B cell (primary cell): ENCODE measurements at regions not wholly inside any gene's neighbourhood (a gene's known extent, or its start where the extent isn't known, plus 50 kb on each side); places are given as distances from the start of the nearest gene placed in this dataset.

ENCODE experiments used
- ATAC-seq: fragments of 200-7000 bp; cut with Tn5 transposase; one replicate; pipeline ENCODE4 v1.10.0; 2021; ENCODE audit warnings: low read depth, mild to moderate bottlenecking, moderate number of reproducible peaks, moderate library complexity
- CTCF ChIA-PET: fragments of 350-600 bp; sonication (Branson Sonifier 250); formaldehyde crosslinking; loops from one replicate; lab custom pipeline; 2021; ENCODE audit warnings: antibody characterized with exemption, inconsistent platforms; lab: Charles Lee
- POLR2A ChIA-PET: fragments of 350-600 bp; sonication (Branson Sonifier 250); formaldehyde crosslinking; loops from one replicate; lab custom pipeline; 2021; ENCODE audit warnings: antibody characterized with exemption; lab: Charles Lee
- DNase-seq: peaks from one replicate; pipeline ENCODE4 v3.0.0; 2013
- H2AFZ ChIP-seq: 2 replicates; pipeline ENCODE4 v1.6.1; 2012; ENCODE audit warnings: mild to moderate bottlenecking, low read depth, low read length; ENCODE audit not compliant: insufficient read depth, poor library complexity, severe bottlenecking
- H3K27ac ChIP-seq, 2 donors: 1 replicate in 1 of 2; 2 replicates in 1 of 2; pipeline ENCODE4 v1.5.1; 2012 to 2013; ENCODE audit warnings: low read length in 2 of 2, mild to moderate bottlenecking in 2 of 2, moderate library complexity in 1 of 2
- H3K27me3 ChIP-seq, 4 experiments: fragments of 200-600 bp in 1 of 4; sonication (generic) in 1 of 4; replicated peaks in 1 of 4; 1 replicate in 2 of 4; 2 replicates in 2 of 4; pipeline versions ENCODE4 v1.6.1 to v1.7.0; 2013 to 2016; ENCODE audit warnings: low read length in 3 of 4, mild to moderate bottlenecking in 2 of 4, mixed read lengths in 1 of 4, moderate library complexity in 1 of 4; ENCODE audit not compliant: insufficient read depth in 4 of 4, control insufficient read depth in 3 of 4; ENCODE audit errors: control extremely low read depth in 1 of 4
- H3K36me3 ChIP-seq, 2 experiments: replicated peaks in 1 of 2; 1 replicate in 1 of 2; 2 replicates in 1 of 2; pipeline versions ENCODE4 v1.6.1 to v1.7.1; 2013; ENCODE audit warnings: low read length in 1 of 2; ENCODE audit not compliant: insufficient read depth in 2 of 2, control insufficient read depth in 1 of 2; ENCODE audit errors: control extremely low read depth in 1 of 2, extremely low read depth in 1 of 2
- H3K4me1 ChIP-seq, 2 donors: fragments of 200-600 bp in 1 of 2; sonication (generic) in 1 of 2; 1 replicate in 1 of 2; 2 replicates in 1 of 2; pipeline versions ENCODE4 v1.5.1 to v1.6.1; 2013 to 2017; ENCODE audit warnings: low read length in 2 of 2; ENCODE audit not compliant: control insufficient read depth in 2 of 2, insufficient read depth in 2 of 2
- H3K4me2 ChIP-seq: replicated peaks from 2 replicates; pipeline ENCODE3; 2012; ENCODE audit warnings: mild to moderate bottlenecking, low read depth, low read length; ENCODE audit not compliant: poor library complexity, severe bottlenecking
- H3K4me3 ChIP-seq, 5 experiments: fragments of 200-600 bp in 1 of 5; sonication (generic) in 1 of 5; 1 replicate in 3 of 5; 2 replicates in 2 of 5; pipeline versions ENCODE4 v1.5.1 to v1.7.0; 2011 to 2016; ENCODE audit warnings: low read length in 4 of 5, mild to moderate bottlenecking in 4 of 5, low read depth in 2 of 5, control low read depth in 1 of 5, moderate library complexity in 1 of 5; ENCODE audit not compliant: insufficient read depth in 1 of 5; ENCODE audit errors: control extremely low read depth in 1 of 5, extremely low read depth in 1 of 5
- H3K79me2 ChIP-seq: fragments of 200-600 bp; sonication (generic); one replicate; pipeline ENCODE4 v1.6.0; 2016; ENCODE audit warnings: low read length; ENCODE audit not compliant: control insufficient read depth, insufficient read depth
- H3K9ac ChIP-seq: fragments of 200-600 bp; sonication (generic); 2 replicates; pipeline ENCODE4 v1.6.1; 2017; ENCODE audit warnings: mild to moderate bottlenecking, low read length, moderate library complexity
- H3K9me3 ChIP-seq, 3 donors: one replicate each; pipeline versions ENCODE4 v1.6.1 to v1.7.1; 2013; ENCODE audit warnings: low read length in 2 of 3; ENCODE audit not compliant: control insufficient read depth in 2 of 3, insufficient read depth in 1 of 3; ENCODE audit errors: control extremely low read depth in 1 of 3
- H4K20me1 ChIP-seq: 2 replicates; pipeline ENCODE4 v1.6.0; 2012; ENCODE audit warnings: mild to moderate bottlenecking, low read length; ENCODE audit not compliant: insufficient read depth, control insufficient read depth, poor library complexity, severe bottlenecking
- H3K27ac Mint-ChIP-seq: one replicate; pipeline ENCODE4 v1.8.0; 2021; ENCODE audit warnings: mixed read lengths
- H3K27me3 Mint-ChIP-seq: one replicate; pipeline ENCODE4 v1.8.0; 2021; ENCODE audit warnings: mixed read lengths
- H3K4me1 Mint-ChIP-seq: one replicate; pipeline ENCODE4 v1.8.0; 2021; ENCODE audit warnings: mixed read lengths
- H3K4me3 Mint-ChIP-seq: one replicate; pipeline ENCODE4 v1.8.0; 2021; ENCODE audit warnings: mixed read lengths
- H3K9me3 Mint-ChIP-seq: one replicate; pipeline ENCODE4 v1.8.0; 2022; ENCODE audit warnings: mixed read lengths; ENCODE audit not compliant: insufficient read depth
- CTCF ChIP-seq: fragments of 200-600 bp; IDR thresholded peaks from one replicate; pipeline ENCODE4 v1.8.0; 2022; ENCODE audit warnings: antibody characterized with exemption, mild to moderate bottlenecking
- EZH2 ChIP-seq: IDR thresholded peaks from 2 replicates; pipeline ENCODE4 v1.6.1; 2012; ENCODE audit warnings: borderline replicate concordance, low read depth, mild to moderate bottlenecking, moderate library complexity, low read length; ENCODE audit not compliant: insufficient read depth, poor library complexity, severe bottlenecking
- WGBS: methylation state at CpG from one replicate; pipeline ENCODE4 v1.1.5; 2013; ENCODE audit warnings: missing lambda C conversion rate; ENCODE audit not compliant: insufficient coverage; 5-methylcytosine and 5-hydroxymethylcytosine counted together
- intact Hi-C: fragments of 100-400 bp; cut with micrococcal nuclease; formaldehyde crosslinking; loops from one replicate; pipeline ENCODE4 v1.10.0; 2022

- no peaks in the 10 kb centered on the region for H3K4me1 Mint-ChIP-seq
- WGBS, result 67% methylated on average over 1 of the region's 1 CpG
- Histone ChIP-seq H3K27me3 (no peaks in the 10 kb centered on the region), H3K9me3 (no peaks in the 10 kb centered on the region), H3K27ac (no peak overlapping the region), H2AFZ (no peak overlapping the region), H3K4me1 (no peaks in the 10 kb centered on the region), H3K36me3 (no peaks in the 10 kb centered on the region), H4K20me1 (no peaks in the 10 kb centered on the region), H3K79me2 (no peaks in the 10 kb centered on the region), H3K4me3 (no peak overlapping the region), H3K4me2 (no peak overlapping the region), H3K9ac (no peak overlapping the region)
- H3K27ac Mint-ChIP-seq, result no peak overlapping the region
- TF ChIP-seq EZH2 (no peak), CTCF (no peak)
- H3K27me3 Mint-ChIP-seq, result peaks cover 50% of the 10 kb centered on the region
- ChIA-PET CTCF (no interaction called here), POLR2A (no interaction called here)
- no peak for DNase-seq
- no peak for ATAC-seq
- H3K4me3 Mint-ChIP-seq, result no peak overlapping the region
- no peaks in the 10 kb centered on the region for H3K9me3 Mint-ChIP-seq
- intact Hi-C loops, result no loop called here
Measured at GRCh38 chr1:222394224-222394623, 153.7 kb downstream of the HHIPL2 start.

GRCh38 chr1:222392556-222392955 lies 155.3 kb downstream of the HHIPL2 start:
- WGBS, result 100% methylated on average over 2 of the region's 3 CpGs

More at GRCh38 chr1:222392556-222392955, 155.3 kb downstream of the HHIPL2 start:
- Mint-ChIP-seq H3K4me1 (no peaks in the 10 kb centered on the region), H3K27me3 (peaks cover 44% of the 10 kb centered on the region), H3K9me3 (no peaks in the 10 kb centered on the region), H3K4me3 (no peak overlapping the region), H3K27ac (no peak overlapping the region)
- DNase-seq, result no peak
- no peak for ATAC-seq
- Histone ChIP-seq H3K9ac (no peak overlapping the region), H3K4me2 (no peak overlapping the region), H3K27me3 (no peaks in the 10 kb centered on the region), H3K9me3 (no peaks in the 10 kb centered on the region), H3K79me2 (no peaks in the 10 kb centered on the region), H2AFZ (no peak overlapping the region), H3K36me3 (no peaks in the 10 kb centered on the region), H3K4me3 (no peak overlapping the region), H3K27ac (no peak overlapping the region), H4K20me1 (no peaks in the 10 kb centered on the region), H3K4me1 (no peaks in the 10 kb centered on the region)
- CTCF ChIA-PET, result no interaction called here
- POLR2A ChIA-PET, result no interaction called here
- no peak for TF ChIP-seq CTCF
- TF ChIP-seq EZH2, result no peak
- intact Hi-C loops, result no loop called here
